NCI-H524 treated with DMSO at 0.1 percent for 48 hours (cell line): ENCODE measurements at regions not wholly inside any gene's neighbourhood (a gene's known extent, or its start where the extent isn't known, plus 50 kb on each side); places are given as distances from the start of the nearest gene placed in this dataset.

Experiments
- DNase-seq: peaks from one replicate; lab custom pipeline; 2025; lab: John Stamatoyannopoulos, UW

DNA sequence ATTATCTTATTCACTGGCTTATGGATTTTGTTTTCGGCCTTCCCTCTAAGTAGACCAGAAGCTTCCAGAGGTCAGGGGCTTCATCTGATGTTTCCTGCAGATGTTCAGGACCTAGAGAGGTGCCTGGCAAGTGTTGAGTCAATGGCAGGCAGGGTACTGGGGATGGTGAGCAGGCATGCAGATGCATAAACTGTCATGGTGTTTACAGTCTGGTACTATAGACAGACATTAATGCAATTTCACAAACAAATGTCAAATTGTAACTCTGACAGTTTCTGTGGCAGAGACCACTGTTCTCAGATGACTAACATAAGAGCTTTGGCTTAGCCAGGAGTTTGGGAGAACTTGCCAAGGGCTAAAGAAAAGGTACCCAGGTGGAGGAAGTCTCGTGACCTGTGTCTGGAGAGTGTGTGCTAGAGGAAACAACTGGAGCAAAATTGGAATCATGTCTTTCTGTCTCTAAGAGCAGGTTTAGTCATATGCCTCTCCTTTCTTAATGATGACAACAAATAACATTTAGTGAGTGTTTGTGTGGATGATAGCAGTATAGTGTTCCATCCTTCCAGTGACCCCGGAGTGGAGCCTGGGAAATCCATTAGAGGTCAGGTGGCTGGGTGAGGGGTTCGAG lies 53.7 kb upstream of the TRAK1 start:
- DNase-seq, result no peak

DNA sequence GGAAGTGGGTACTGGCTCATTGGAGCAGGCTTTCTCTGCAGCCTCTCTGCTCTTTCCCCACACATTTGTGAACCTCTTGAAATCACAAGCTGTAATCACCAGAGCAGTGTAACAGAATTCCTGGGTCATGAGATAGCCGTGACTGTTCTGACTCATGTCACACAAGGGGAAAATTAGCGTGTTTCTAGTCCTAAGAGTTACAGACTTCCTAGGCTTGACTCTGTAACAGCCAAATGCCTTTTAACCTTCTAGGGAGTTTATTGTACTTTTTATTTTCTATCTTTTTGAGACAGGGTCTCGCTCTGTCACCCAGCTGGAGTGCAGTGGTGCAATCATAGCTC lies 54.7 kb upstream of the TRAK1 start:
- DNase-seq, result no peak

DNA sequence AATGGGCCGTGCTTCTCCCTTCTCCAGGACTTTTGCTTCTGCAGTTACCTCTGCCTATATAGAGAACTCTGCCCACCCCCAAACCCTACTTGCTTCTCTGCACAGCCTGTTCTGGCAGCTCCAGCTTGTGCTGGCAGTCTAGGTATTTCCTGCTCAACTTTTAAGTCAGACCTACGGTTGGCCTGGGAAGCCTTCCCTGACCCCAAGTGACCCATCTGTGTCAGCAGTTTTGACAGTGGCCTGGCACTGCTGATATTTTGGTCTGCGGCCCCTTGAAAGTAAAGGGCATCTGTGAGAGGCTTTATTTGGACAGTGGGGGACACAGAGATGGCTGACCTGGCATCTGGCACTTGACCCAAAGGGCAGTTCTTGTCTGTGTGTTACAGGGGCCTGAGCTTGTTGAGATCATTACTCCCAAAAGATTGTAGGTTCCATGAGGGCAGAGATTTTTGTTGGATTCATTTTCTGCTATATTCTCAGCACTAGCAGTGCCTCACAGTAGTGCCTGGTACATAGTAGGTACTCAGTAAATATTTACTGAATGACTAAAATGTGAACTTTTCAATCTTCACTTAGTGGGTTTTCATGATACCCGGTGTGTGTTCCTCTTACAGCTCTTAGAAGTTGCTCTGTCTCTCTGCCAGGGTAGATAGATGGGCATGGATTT lies 55.2 kb upstream of the TRAK1 start:
- DNase-seq, result no peak

DNA sequence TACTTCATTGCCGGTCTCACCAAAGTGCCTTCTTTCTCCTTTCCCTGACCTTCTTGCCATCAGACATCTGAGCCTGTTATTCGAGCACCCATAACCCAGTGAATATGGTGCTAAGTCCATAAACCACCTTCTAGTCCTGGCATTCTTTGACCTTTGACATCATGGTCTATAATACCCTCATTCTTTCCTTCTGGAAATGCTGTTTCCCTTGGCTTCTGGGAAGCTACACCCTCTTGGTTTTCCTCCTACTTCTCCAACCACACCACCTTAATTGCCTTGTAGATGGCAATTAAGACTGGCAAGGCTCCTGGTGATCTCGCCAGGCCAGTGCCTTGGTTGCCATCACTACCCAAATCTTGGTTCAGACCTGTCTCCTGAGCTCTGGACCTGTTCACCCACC lies 56.1 kb upstream of the TRAK1 start:
- DNase-seq, result no peak

DNA sequence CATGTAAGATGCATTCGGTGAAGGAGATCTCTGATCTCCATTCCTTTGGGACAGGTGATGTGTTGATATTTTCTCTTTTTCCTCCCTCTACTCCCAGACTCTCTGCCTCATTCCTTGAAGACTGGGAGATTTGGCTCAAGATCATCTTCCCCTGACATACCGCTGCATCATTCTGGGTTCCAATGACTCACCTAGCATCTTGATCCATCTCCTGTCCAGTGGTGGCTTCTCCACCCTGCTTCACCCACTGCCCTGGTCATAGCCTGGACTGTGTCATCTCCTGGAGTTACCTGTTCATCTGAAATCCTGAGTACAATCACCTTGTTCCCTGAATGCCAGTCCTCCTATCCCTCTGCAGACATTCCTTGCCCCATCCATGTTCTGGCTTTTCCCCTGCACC lies 57.4 kb upstream of the TRAK1 start:
- no peak for DNase-seq

DNA sequence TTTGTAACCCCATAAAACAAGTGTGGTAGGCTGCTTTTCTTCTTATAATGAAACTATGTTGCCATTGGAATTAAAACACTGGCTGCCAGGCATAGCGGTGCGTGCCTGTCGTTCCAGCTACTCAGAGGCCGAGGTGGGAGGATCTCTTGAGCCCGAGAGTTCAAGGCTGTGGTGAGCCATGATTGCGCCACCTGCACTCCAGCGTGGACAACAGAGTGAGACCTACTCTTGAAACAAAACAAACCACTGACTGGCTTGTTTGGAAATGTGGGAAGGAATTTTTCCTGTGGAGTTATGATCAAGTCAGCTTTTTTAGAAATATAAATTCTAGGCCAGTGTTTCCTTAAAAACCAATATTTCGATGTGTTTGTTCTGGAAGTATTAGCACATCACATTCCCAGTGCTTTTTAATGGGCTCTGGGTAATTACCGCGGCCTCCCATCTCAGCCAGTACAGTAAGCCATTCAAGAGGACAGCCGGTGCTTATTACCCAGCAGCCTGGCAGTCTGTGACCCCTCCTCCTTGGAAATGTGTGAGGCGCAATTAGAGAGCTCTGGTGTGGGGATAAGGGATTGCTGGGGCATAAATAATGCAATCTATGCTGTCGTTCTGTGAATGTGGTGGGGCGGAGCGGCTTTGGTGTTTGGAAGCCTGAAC lies 58.3 kb upstream of the TRAK1 start:
- DNase-seq, result peak; percentile 93

DNA sequence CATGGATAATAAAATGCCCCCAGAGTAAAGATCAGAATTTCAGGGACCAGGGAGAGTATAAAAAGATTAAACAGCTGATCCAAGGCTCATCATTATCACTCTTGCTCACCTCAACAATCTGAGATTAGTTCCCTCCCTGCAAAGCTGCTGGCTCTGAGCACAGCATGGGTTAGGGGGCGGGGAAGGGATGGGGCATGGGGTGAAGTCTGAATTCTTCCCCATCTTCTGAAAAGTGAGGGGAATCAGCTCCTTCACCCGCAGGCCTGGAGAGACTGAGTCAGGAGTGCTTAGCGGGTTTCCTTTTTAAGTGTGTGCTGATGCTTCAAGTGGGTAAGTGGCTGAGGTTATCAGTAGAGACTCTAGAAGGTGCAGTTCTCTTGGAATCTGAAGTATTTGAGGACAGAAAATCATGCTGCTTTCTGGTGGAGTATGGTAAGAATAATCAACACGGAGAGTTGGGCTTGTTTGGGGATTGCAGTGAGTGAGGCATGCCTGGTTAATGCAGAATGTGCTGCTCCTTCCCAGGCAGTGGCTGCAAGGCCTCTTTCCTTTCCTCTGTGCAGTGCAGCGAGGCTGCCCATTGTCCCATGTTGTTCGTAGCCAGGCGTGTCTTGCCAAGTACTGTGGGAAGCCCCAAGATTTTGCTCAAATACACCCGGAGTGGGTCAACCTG lies 59.2 kb upstream of the TRAK1 start:
- DNase-seq, result no peak

DNA sequence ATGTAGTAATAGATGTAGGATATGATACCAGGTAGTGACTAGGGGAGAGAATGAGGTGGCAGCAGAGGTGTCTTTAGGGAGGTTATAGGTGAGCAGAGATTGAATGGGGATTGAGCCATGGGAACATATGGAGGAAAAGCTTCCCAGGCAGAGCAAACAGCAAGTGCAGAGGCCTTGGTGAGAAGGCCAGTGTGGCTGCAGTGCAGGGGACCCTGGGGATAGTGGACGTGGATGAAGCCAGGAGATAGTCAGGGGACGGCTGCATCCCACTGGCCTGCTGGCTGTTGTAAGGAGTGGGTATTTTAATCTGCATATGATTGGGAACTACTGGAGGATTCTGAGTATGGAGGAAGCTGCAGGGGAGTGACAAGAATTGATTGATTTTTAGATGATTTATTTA lies 62.7 kb upstream of the TRAK1 start:
- no peak for DNase-seq

DNA sequence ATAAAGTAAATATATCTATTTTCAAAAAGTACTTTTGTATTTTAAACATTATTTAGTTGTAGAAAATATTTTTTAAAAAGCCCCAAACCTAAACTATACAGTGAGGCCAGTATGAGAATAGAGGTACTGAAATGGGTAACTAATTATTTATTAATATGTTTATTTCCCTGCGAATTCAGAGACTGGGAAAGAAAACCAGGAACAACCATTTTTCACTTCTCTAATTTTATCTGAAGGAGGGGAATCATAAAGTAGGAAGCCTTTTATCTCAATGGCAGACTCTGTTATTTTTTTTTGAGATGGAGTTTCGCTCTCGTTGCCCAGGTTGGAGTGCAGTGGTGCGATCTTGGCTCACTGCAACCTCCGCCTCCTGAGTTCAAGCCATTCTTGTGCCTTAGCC lies 63.6 kb upstream of the TRAK1 start:
- no peak for DNase-seq

DNA sequence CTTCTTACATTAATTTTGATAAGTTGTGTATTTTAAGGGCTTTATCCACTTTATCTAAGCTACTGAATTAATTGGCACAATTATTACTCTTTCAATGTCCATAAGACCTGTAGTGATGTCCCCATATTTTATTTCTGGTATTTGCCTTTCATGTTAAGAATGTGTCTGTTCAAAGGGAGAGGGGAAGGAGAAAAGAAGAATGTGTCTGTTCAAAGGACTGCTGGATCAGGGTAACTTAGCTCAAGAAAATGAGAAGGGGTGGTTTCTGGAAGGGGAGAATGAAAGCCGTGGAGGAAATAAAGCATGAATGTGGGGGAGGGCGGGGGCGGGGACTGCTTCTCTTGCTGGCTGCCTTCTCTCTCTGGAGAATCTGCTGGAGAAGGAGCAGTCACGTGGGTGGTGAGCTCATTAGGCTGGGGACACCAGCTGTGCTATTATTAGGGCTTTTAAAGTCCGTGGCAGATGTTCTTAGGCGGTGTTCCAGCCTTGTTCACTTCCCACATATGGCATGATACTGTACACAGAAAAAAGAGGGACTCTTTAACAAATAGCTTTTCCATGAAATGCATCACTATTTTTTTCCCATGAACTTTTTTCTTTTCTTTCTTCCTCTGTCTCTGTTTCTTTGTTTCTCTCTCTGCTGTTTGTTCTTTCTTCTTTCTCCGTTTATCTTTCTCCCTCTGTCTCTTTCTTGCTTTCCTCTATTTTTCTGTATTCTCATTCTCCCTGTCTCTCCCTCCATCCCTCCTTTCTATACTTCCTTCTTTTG lies 63.7 kb upstream of the ULK4 start:
- peak; percentile 79 for DNase-seq

DNA sequence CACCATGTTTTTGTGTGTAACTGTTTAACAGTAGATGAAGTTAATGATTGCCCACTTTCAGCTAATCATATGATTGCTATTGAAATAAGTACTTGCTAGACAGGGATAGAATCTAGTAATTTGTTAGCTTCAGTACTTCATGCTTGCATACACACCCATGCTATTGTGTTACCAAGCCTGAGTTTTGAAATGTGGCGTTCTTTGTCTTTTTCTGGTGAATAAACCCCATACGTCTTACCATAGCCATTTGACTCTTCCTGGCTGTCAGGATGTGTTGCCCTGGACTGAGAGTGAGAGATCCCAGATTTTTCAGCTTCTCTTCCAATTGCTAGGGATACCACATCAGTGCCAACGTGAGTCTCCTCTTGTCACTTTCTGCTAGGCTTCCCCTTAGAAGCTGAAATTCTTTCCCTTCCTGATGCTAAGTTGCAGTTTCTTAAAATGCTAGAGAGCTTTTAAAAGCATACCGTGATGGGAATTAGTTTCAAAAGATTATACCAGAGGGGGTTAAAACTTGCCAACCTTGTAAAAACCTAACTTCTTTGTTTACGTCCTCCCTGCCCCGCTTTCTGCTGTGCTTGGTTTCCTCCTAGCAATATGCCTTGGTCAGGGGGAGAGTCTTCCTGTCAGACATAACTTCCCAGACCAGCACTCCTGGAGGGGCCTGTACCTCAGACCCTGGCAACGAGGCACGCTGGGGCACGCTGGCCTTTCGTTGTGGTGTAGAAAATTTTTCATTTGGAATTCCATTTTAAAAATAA lies 62.9 kb upstream of the ULK4 start:
- DNase-seq, result no peak

DNA sequence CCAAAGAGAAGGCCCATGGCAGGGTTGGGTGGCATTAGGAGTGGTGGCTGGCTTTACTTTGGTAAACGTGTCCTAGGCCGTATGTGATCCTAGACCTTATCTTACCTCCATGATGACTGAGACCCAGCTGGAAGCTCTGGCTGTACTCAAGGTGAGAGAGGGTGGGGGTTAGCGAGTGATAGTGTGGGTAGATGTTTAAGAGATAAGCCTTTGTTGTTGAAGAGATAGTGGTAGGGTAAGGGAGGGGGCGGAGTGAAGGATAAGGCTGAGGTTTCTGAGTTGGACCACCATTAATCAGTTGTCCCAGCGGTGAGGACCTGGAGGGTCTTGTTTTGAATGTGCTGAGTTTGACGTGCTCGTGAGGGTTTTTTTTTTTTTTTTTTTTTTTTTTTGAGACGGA lies 61.5 kb upstream of the ULK4 start:
- DNase-seq, result no peak

DNA sequence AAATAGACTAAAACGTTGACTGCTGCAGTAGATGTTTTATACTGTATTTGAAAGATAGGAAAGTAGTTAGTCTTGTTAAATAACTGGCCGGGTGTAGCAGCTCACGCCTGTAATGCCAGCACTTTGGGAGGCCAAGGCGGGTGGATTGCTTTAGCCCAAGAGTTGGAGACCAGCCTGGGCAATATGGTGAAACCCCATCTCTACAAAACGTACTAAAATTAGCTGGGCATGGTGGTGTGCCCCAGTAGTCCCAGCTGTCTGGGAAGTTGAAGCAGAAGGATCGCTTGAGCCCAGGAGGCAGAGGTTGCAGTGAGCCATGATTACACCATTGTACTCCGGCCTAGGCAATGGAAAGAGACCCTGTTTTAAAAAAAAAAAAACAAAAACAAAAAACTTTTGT lies 60.5 kb upstream of the ULK4 start:
- no peak for DNase-seq

DNA sequence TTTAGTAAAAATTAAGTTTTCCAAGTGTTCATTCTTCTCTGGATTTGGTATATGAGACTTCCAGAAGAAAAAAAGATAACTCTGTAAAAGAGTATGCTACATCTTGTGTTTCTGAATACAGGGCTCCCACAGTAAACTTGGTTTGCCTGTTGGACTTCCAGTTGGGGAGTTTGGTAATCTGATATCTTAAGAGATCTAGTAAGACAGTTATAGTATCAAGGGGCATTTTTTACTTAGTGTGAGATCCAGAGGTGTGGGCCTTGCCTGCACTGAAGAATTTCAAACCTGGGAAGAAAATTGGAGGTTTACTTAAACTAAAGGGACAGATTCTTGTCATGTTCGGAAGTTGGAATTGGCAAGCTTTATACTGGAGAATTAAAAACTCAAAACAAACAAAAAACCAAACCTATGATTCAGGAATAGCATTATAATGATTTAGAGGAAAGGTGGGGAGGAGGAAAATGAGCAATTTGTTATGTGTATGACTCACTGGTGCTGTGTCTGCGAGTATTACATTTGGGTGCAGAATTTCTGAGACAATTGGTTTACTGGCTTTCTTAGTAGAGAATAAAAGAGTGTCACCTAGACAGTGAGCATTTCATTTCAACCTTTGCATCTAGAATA lies 58.9 kb upstream of the ULK4 start:
- DNase-seq, result no peak

DNA sequence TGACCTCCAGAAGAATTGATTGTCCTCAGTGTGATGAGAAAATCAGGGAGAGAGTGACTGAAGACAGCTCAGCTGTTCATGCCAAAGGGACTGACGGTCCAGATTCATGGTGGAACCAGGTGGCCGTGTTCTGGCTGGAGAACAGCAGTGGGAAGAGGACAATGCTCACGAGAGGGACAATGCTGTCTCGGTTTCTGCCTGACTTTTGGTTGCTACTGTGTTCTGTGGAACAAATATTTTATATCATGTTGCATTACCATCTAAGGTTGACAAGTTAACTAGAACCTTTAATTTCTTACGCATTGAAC lies 58.0 kb upstream of the ULK4 start:
- no peak for DNase-seq

DNA sequence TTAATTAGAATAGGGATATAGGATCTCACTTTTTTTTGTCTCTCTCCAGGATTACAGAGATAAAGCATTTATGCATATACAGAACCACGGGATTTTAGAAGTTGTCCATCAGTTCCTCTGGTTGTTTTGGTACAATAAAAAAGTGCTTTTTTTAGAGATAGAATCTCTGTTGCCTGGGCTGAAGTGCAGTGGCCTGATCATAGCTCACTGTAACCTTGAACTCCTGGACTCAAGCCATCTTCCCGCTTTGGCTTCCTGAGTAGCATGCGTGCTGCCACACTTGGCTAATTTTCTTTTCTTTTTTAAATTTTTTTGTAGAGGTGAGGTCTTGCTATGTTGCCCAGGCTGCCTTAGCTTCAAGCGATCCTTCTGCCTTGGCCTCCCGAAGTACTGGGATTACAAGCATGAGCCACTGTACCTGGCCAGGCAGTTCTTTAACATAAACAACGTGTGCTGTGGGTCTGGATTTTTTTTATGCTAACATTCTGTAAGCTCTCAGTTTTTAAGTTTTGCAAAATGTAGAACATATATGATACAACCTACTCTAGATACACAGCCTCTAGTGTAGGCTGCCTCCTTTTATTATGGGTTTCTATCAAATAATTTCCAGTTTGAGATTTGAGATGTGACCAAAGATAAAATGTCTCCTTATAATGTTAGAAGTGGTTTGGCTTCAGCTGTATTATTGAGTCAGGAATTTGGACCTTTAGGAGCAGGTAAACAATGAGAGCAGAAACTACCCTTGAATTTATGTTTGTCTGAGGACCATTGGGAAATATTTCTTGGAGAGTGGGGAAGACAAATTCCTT lies 57.4 kb upstream of the ULK4 start:
- no peak for DNase-seq

DNA sequence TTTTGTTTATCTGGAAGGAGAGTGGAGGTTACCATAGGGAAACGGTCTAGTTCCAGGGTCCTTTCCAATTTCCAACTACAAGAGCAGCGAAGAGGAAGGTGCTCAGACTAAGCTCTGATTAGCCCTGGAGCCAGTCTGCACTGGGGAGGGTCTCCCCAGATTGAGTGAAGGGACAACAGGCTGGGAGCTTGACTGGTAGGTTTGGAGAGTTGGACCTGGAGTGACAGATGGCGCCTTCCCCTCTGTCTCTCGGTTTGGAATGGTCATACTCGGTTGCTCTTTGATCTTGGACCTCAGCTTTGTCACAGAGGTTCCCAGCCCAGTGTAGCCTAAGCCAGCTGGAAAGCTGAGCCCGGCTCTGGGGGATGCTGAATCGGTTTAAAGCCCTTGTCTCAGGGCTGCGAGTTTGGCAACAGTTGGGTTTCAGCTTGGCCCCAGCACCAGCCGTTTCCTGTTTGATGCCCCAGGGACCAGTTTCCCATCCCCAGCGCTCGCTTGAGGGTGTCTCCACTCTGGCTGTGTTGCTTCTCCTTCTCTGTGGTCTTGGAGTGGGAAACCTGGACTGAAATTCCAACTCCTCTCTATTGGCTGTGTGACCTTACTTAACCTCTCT lies 53.1 kb upstream of the ULK4 start:
- DNase-seq, result peak; percentile 53

DNA sequence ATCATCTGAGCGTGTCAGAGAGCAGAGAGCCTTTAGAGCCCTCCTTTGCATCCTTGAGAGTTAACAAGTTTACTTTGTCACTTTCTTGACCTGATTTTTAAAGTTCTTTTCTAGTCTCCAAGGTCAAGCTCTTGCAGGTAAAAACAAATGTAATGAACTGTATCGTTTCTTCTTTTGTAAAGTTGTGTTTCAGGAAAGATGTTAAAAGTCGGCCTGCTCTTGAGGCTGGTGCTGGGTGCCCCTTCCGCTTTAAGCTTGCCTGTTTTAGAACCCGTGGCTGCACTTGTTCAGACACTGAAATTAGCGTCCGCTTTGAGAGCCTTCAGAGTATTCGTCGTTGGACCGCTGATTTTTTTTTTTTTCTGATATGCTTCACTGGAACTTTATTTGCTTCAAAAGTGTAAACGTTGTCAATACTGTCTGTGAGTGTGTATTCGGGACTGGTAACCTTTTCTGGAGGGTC lies 52.6 kb upstream of the ULK4 start:
- DNase-seq, result no peak

DNA sequence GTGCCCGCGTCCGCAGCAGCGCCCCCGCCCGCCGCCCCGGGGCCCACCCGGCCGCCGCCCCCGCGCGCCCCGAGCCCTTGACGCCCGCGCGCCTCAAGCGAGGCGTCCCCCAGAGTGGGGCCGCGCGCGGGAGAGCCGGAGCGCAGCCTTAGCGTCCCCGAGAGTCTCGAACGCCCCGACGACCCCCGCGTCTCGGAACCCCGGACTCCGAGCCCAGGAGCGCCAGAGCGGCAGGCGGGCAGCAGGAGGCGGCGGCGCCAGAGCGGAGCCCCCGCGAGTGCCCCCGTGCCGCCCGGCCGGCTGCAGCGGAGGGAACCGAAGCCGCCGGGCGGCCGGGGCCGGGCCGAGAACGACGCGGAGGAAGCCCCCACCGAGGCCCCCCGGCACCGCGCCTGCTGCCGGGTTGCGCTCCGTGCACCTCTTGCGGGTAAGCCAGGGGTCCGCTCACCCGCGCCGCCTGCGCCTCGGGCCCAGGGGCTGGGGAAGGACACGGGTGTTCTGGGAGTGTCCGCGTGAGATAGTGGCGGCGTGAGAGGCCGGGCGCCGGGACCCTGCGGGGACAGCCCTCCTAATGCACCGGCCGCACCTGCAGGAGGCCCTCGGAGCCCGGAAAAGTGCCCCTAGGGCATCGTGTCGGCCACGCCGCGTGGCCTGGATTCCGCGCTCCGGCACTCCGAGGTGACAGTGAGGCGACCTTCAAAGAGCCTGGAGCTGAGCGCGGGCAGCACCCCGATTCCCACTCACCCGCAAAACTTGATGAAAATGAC lies 52.0 kb upstream of the ULK4 start:
- DNase-seq, result no peak
